Subcutaneous abdominal adipose tissue (tissue), 5 donors: ENCODE measurements at regions not wholly inside any gene's neighbourhood (a gene's known extent, or its start where the extent isn't known, plus 50 kb on each side); places are given as distances from the start of the nearest gene placed in this dataset.
"Not testable (repeated sequence)": the region's sequence is repeated elsewhere in the genome, so short reads cannot be mapped to it uniquely, and the experiment has no call there.

Experiments
- H3K27ac ChIP-seq: one replicate; pipeline ENCODE4 v1.7.0; 2013; ENCODE audit warnings: low read depth, mild to moderate bottlenecking, inconsistent platforms, low read length, moderate library complexity
- H3K27me3 ChIP-seq, 5 donors: one replicate each; pipeline ENCODE4 v1.7.0; 2013; ENCODE audit warnings: low read length in 5 of 5, inconsistent platforms in 1 of 5; ENCODE audit not compliant: control insufficient read depth in 5 of 5, insufficient read depth in 4 of 5
- H3K36me3 ChIP-seq, 5 donors: one replicate each; pipeline ENCODE4 v1.7.0; 2013; ENCODE audit warnings: low read length in 5 of 5; ENCODE audit not compliant: control insufficient read depth in 5 of 5, insufficient read depth in 5 of 5
- H3K4me1 ChIP-seq, 5 donors: one replicate each; pipeline ENCODE4 v1.7.0; 2013; ENCODE audit warnings: low read length in 5 of 5, mild to moderate bottlenecking in 3 of 5, moderate library complexity in 1 of 5; ENCODE audit not compliant: control insufficient read depth in 5 of 5, insufficient read depth in 5 of 5
- H3K4me3 ChIP-seq, 5 donors: one replicate each; pipeline ENCODE4 v1.7.0; 2013; ENCODE audit warnings: low read length in 5 of 5, low read depth in 1 of 5
- H3K9ac ChIP-seq, 5 donors: one replicate each; pipeline ENCODE4 v1.7.0; 2013; ENCODE audit warnings: low read length in 5 of 5, mild to moderate bottlenecking in 4 of 5, moderate library complexity in 3 of 5
- H3K9me3 ChIP-seq, 5 donors: one replicate each; pipeline ENCODE4 v1.7.0; 2013; ENCODE audit warnings: low read length in 5 of 5; ENCODE audit not compliant: control insufficient read depth in 5 of 5
- donor health status: healthy.
- donor health status: healthy.
- donor health status: healthy.
- donor health status: healthy.
- donor health status: healthy.

GRCh38 chr1:201728731-201729130, 100.2 kb upstream of the IPO9 start:
- no peak overlapping the region for H3K4me3 ChIP-seq
- H3K27me3 ChIP-seq = no peaks in the 10 kb centered on the region
- no peaks in the 10 kb centered on the region for H3K9me3 ChIP-seq
- H3K27ac ChIP-seq = no peak overlapping the region
- no peak overlapping the region for H3K9ac ChIP-seq
- peaks cover 0 to 2% (median 0%) of the 10 kb centered on the region in 5 donors for H3K36me3 ChIP-seq
- peaks cover 4 to 54% (median 32%) of the 10 kb centered on the region in 5 donors for H3K4me1 ChIP-seq

- Histone ChIP-seq H3K9me3 (no peaks in the 10 kb centered on the region), H3K27ac (no peak overlapping the region), H3K4me1 (peaks cover 6 to 50% (median 26%) of the 10 kb centered on the region in 5 donors), H3K27me3 (no peaks in the 10 kb centered on the region), H3K4me3 (no peak overlapping the region), H3K36me3 (peaks cover 0 to 4% (median 0%) of the 10 kb centered on the region in 5 donors), H3K9ac (no peak overlapping the region)
These were observed 98.9 kb upstream of the IPO9 start for GRCh38 chr1:201729973-201730608.

- Histone ChIP-seq H3K9me3 (no peaks in the 10 kb centered on the region), H3K9ac (no peak overlapping the region), H3K36me3 (peaks cover 0 to 4% (median 0%) of the 10 kb centered on the region in 5 donors), H3K27me3 (no peaks in the 10 kb centered on the region), H3K27ac (no peak overlapping the region), H3K4me3 (no peak overlapping the region), H3K4me1 (peaks cover 6 to 54% (median 28%) of the 10 kb centered on the region in 5 donors)
These were observed 98.3 kb upstream of the IPO9 start for GRCh38 chr1:201730611-201731010.

- Histone ChIP-seq H3K36me3 (peaks cover 0 to 4% (median 0%) of the 10 kb centered on the region in 5 donors), H3K4me1 (peaks cover 7 to 59% (median 33%) of the 10 kb centered on the region in 5 donors), H3K27ac (no peak overlapping the region), H3K9ac (no peak overlapping the region), H3K4me3 (no peak overlapping the region), H3K9me3 (no peaks in the 10 kb centered on the region), H3K27me3 (no peaks in the 10 kb centered on the region)
These were observed 97.8 kb upstream of the IPO9 start for GRCh38 chr1:201731142-201731541.

GRCh38 chr1:201731592-201731991, 97.4 kb upstream of the IPO9 start:
- Histone ChIP-seq H3K9me3 (no peaks in the 10 kb centered on the region), H3K27me3 (no peaks in the 10 kb centered on the region), H3K4me3 (peak overlapping the region in 1 of 5 donors; percentile 17), H3K4me1 (peaks cover 10 to 63% (median 38%) of the 10 kb centered on the region in 5 donors), H3K36me3 (peaks cover 0 to 4% (median 0%) of the 10 kb centered on the region in 5 donors), H3K27ac (no peak overlapping the region), H3K9ac (peak overlapping the region in 1 of 5 donors; percentile 19)

GRCh38 chr1:201732351-201732750, 96.6 kb upstream of the IPO9 start:
- no peaks in the 10 kb centered on the region for H3K27me3 ChIP-seq
- no peak overlapping the region for H3K4me3 ChIP-seq
- H3K36me3 ChIP-seq = peaks cover 0 to 4% (median 0%) of the 10 kb centered on the region in 5 donors
- H3K4me1 ChIP-seq = peaks cover 14 to 63% (median 45%) of the 10 kb centered on the region in 5 donors
- H3K9ac ChIP-seq = no peak overlapping the region
- no peaks in the 10 kb centered on the region for H3K9me3 ChIP-seq
- H3K27ac ChIP-seq = peak overlapping the region; percentile 6

- H3K4me1 ChIP-seq = peaks cover 18 to 81% (median 61%) of the 10 kb centered on the region in 5 donors
- H3K9ac ChIP-seq, H3K27ac ChIP-seq, H3K36me3 ChIP-seq, H3K27me3 ChIP-seq, H3K4me3 ChIP-seq, H3K9me3 ChIP-seq: not testable (repeated sequence)
These were observed 94.7 kb upstream of the IPO9 start for GRCh38 chr1:201734221-201734620.

GRCh38 chr1:201734786-201735185, 94.2 kb upstream of the IPO9 start:
- Histone ChIP-seq H3K9me3 (no peaks in the 10 kb centered on the region), H3K36me3 (peaks cover 0 to 4% (median 0%) of the 10 kb centered on the region in 5 donors), H3K4me1 (peaks cover 18 to 84% (median 66%) of the 10 kb centered on the region in 5 donors), H3K9ac (no peak overlapping the region), H3K27ac (peak overlapping the region; percentile 92), H3K27me3 (no peaks in the 10 kb centered on the region), H3K4me3 (no peak overlapping the region)

- peaks cover 0 to 2% (median 0%) of the 10 kb centered on the region in 5 donors for H3K36me3 ChIP-seq
- peak overlapping the region in 1 of 5 donors; percentile 24 for H3K4me3 ChIP-seq
- peak overlapping the region; percentile 92 for H3K27ac ChIP-seq
- peaks cover 18 to 82% (median 64%) of the 10 kb centered on the region in 5 donors for H3K4me1 ChIP-seq
- peak overlapping the region in 1 of 5 donors; percentile 14 for H3K9ac ChIP-seq
- H3K27me3 ChIP-seq = no peaks in the 10 kb centered on the region
- H3K9me3 ChIP-seq = no peaks in the 10 kb centered on the region
These were observed 92.1 kb upstream of the IPO9 start for GRCh38 chr1:201736707-201737320.

GRCh38 chr1:201737352-201738060, 91.5 kb upstream of the IPO9 start:
- no peaks in the 10 kb centered on the region for H3K9me3 ChIP-seq
- no peaks in the 10 kb centered on the region for H3K27me3 ChIP-seq
- peak overlapping the region; percentile 92 for H3K27ac ChIP-seq
- H3K4me3 ChIP-seq = peak overlapping the region in 2 of 5 donors; percentile 13 to 24
- peak overlapping the region in 2 of 5 donors; percentile 14 to 17 for H3K9ac ChIP-seq
- H3K36me3 ChIP-seq = peaks cover 0 to 2% (median 0%) of the 10 kb centered on the region in 5 donors
- peaks cover 23 to 82% (median 64%) of the 10 kb centered on the region in 5 donors for H3K4me1 ChIP-seq
